H1 (cell line): ENCODE measurements at regions not wholly inside any gene's neighbourhood (a gene's known extent, or its start where the extent isn't known, plus 50 kb on each side); places are given as distances from the start of the nearest gene placed in this dataset.
A peak's percentile ranks its signal among the peaks of the same experiment; 100 is the strongest.
"Not testable (repeated sequence)": the region's sequence is repeated elsewhere in the genome, so short reads cannot be mapped to it uniquely, and the experiment has no call there.

ENCODE experiments used
- CTCF ChIA-PET: fragments of 300-600 bp; sonication (Branson Sonifier 250); formaldehyde crosslinking; loops from one replicate; lab custom pipeline; 2021; ENCODE audit not compliant: partially characterized antibody; lab: Charles Lee
- POLR2A ChIA-PET: fragments of 300-600 bp; sonication (Branson Sonifier 250); formaldehyde crosslinking; loops from one replicate; lab custom pipeline; 2021; ENCODE audit warnings: inconsistent platforms; ENCODE audit not compliant: partially characterized antibody; lab: Charles Lee
- DNase-seq, 2 experiments: peaks; one replicate each; pipeline versions ENCODE4 v3.0.0 to v3.0.0-alpha.2; 2010 to 2022; ENCODE audit warnings: low spot score in 2 of 2, low read depth in 1 of 2, mixed read lengths in 1 of 2
- FAIRE-seq: peaks from 2 replicates; lab custom pipeline; 2011; peaks lifted over from hg19 to GRCh38; lab: Jason Lieb, UNC
- H2AFZ ChIP-seq: 2 replicates; pipeline ENCODE4 v1.8.1; 2012; ENCODE audit warnings: low read length, inconsistent platforms
- H2AK5ac ChIP-seq: 2 replicates; pipeline ENCODE4 v1.6.1; 2013; ENCODE audit warnings: low read depth, low read length
- H2BK120ac ChIP-seq: replicated peaks from 2 replicates; pipeline ENCODE3; 2013; ENCODE audit warnings: low read depth, low read length, inconsistent platforms
- H2BK12ac ChIP-seq: 2 replicates; pipeline ENCODE4 v1.6.1; 2013; ENCODE audit warnings: low read depth, low read length
- H2BK15ac ChIP-seq: 2 replicates; pipeline ENCODE4 v1.6.1; 2013; ENCODE audit warnings: low read length
- H2BK20ac ChIP-seq: 2 replicates; pipeline ENCODE4 v1.6.1; 2013; ENCODE audit warnings: low read length
- H2BK5ac ChIP-seq: 2 replicates; pipeline ENCODE4 v1.6.1; 2013; ENCODE audit warnings: low read depth, low read length
- H3K14ac ChIP-seq: 2 replicates; pipeline ENCODE4 v1.6.1; 2013; ENCODE audit warnings: inconsistent platforms; ENCODE audit not compliant: insufficient read length
- H3K18ac ChIP-seq: 2 replicates; pipeline ENCODE4 v1.6.1; 2013; ENCODE audit warnings: low read length; ENCODE audit errors: extremely low read depth
- H3K23ac ChIP-seq: 2 replicates; pipeline ENCODE4 v1.6.1; 2013; ENCODE audit warnings: inconsistent platforms; ENCODE audit not compliant: insufficient read length
- H3K23me2 ChIP-seq: 2 replicates; pipeline ENCODE4 v1.6.1; 2013; ENCODE audit warnings: low read depth, low read length
- H3K27ac ChIP-seq: 2 replicates; pipeline ENCODE4 v1.6.1; 2011; ENCODE audit warnings: low read depth, low read length, inconsistent platforms
- H3K27me3 ChIP-seq, 4 experiments: replicated peaks in 1 of 4; 1 replicate in 1 of 4; 2 replicates in 3 of 4; pipeline versions ENCODE4 v1.6.1 to v1.8.1; 2011 to 2013; ENCODE audit warnings: low read length in 3 of 4, mild to moderate bottlenecking in 3 of 4, inconsistent platforms in 2 of 4, mixed read lengths in 2 of 4, moderate library complexity in 1 of 4; ENCODE audit not compliant: control insufficient read depth in 3 of 4, insufficient read depth in 3 of 4; ENCODE audit errors: extremely low read depth in 1 of 4
- H3K36me3 ChIP-seq, 4 experiments: 2 replicates each; pipeline versions ENCODE4 v1.6.1 to v1.8.1; 2011 to 2013; ENCODE audit warnings: mild to moderate bottlenecking in 4 of 4, low read length in 3 of 4, moderate library complexity in 2 of 4, control low read depth in 1 of 4, inconsistent platforms in 1 of 4; ENCODE audit not compliant: insufficient read depth in 4 of 4, control insufficient read depth in 2 of 4
- H3K4ac ChIP-seq: replicated peaks from 2 replicates; pipeline ENCODE3; 2013; ENCODE audit warnings: low read length, low read depth, mixed read lengths, inconsistent platforms; ENCODE audit not compliant: insufficient read length
- H3K4me1 ChIP-seq, 4 experiments: replicated peaks in 1 of 4; 1 replicate in 1 of 4; 2 replicates in 3 of 4; pipeline versions ENCODE4 v1.6.1 to v1.8.1; 2011 to 2013; ENCODE audit warnings: low read length in 3 of 4, inconsistent platforms in 2 of 4, mixed read lengths in 1 of 4; ENCODE audit not compliant: insufficient read depth in 4 of 4, control insufficient read depth in 3 of 4
- H3K4me2 ChIP-seq, 2 experiments: 2 replicates each; pipeline versions ENCODE4 v1.6.1 to v1.8.1; 2011 to 2013; ENCODE audit warnings: low read depth in 2 of 2, low read length in 2 of 2, control low read depth in 1 of 2, inconsistent platforms in 1 of 2, mild to moderate bottlenecking in 1 of 2; ENCODE audit not compliant: insufficient read depth in 1 of 2
- H3K4me3 ChIP-seq, 4 experiments: fragments of 200-600, 300-600 bp in 1 of 4; sonication (generic), shearing (Covaris generic), sonication (Bioruptor Twin) in 1 of 4; 2 replicates each; pipeline versions ENCODE4 v1.5.1 to v1.8.1; 2011 to 2016; ENCODE audit warnings: low read length in 4 of 4, low read depth in 3 of 4, control low read depth in 2 of 4, inconsistent platforms in 2 of 4, mild to moderate bottlenecking in 2 of 4, mixed read lengths in 1 of 4, moderate library complexity in 1 of 4; ENCODE audit not compliant: insufficient read depth in 2 of 4; ENCODE audit errors: extremely low read depth in 1 of 4
- H3K56ac ChIP-seq: replicated peaks from 2 replicates; pipeline ENCODE3; 2013; ENCODE audit warnings: low read depth, mild to moderate bottlenecking, mixed read lengths, low read length, inconsistent platforms; ENCODE audit not compliant: insufficient read length
- H3K79me1 ChIP-seq: 2 replicates; pipeline ENCODE4 v1.6.1; 2013; ENCODE audit warnings: low read depth, low read length, control low read depth
- H3K79me2 ChIP-seq, 2 experiments: 2 replicates each; pipeline versions ENCODE4 v1.6.1 to v1.8.1; 2012 to 2013; ENCODE audit warnings: low read length in 2 of 2, mild to moderate bottlenecking in 2 of 2, inconsistent platforms in 1 of 2; ENCODE audit not compliant: insufficient read depth in 2 of 2, control insufficient read depth in 1 of 2
- H3K9ac ChIP-seq, 4 experiments: replicated peaks in 1 of 4; 1 replicate in 1 of 4; 2 replicates in 3 of 4; pipeline versions ENCODE4 v1.6.1 to v1.8.1; 2011 to 2013; ENCODE audit warnings: low read depth in 3 of 4, low read length in 3 of 4, control low read depth in 2 of 4, mild to moderate bottlenecking in 2 of 4, moderate library complexity in 2 of 4, inconsistent platforms in 1 of 4; ENCODE audit errors: extremely low read depth in 1 of 4
- H3K9me3 ChIP-seq, 2 experiments: 2 replicates each; pipeline versions ENCODE4 v1.6.1 to v1.8.1; 2012 to 2013; ENCODE audit warnings: mild to moderate bottlenecking in 2 of 2, moderate library complexity in 2 of 2, control low read depth in 1 of 2, inconsistent platforms in 1 of 2, low read depth in 1 of 2, low read length in 1 of 2, mixed read lengths in 1 of 2; ENCODE audit not compliant: insufficient read depth in 2 of 2
- H4K20me1 ChIP-seq, 2 experiments: replicated peaks in 1 of 2; 2 replicates each; pipeline versions ENCODE3 to v1.8.1; 2011 to 2013; ENCODE audit warnings: inconsistent platforms in 2 of 2, low read length in 2 of 2, mild to moderate bottlenecking in 1 of 2; ENCODE audit not compliant: insufficient read depth in 2 of 2, control insufficient read depth in 1 of 2
- H4K5ac ChIP-seq: 2 replicates; pipeline ENCODE4 v1.6.1; 2013; ENCODE audit warnings: low read length, low read depth, mixed read lengths, inconsistent platforms; ENCODE audit not compliant: insufficient read length
- H4K8ac ChIP-seq: 2 replicates; pipeline ENCODE4 v1.8.0; 2013; ENCODE audit warnings: mild to moderate bottlenecking, moderate library complexity, low read length, inconsistent platforms; ENCODE audit not compliant: insufficient read depth; ENCODE audit errors: extremely low read depth
- H4K91ac ChIP-seq: replicated peaks from 2 replicates; pipeline ENCODE3; 2013; ENCODE audit warnings: low read length, mixed read lengths, inconsistent platforms; ENCODE audit not compliant: insufficient read length
- YY1 ChIP-seq: IDR thresholded peaks from 2 replicates; pipeline ENCODE4 v1.6.1; 2011; ENCODE audit warnings: low read depth, mild to moderate bottlenecking, low read length
- WGBS, 2 experiments: shearing (Covaris generic) in 1 of 2; methylation state at CpG; one replicate each; pipeline versions ENCODE4 v1.1.6 to v1.1.7; 2013 to 2015; ENCODE audit warnings: low lambda C conversion rate in 2 of 2, mixed read lengths in 2 of 2, inconsistent platforms in 1 of 2, low coverage in 1 of 2, missing lambda C conversion rate in 1 of 2; ENCODE audit not compliant: insufficient replicate concordance in 2 of 2, insufficient coverage in 1 of 2, insufficient read length in 1 of 2; ENCODE audit errors: extremely low coverage in 1 of 2, missing lambda C conversion rate in 1 of 2; 5-methylcytosine and 5-hydroxymethylcytosine counted together
- TF ChIP-seq, protein P1 (sequence below): IDR thresholded peaks from 2 replicates; pipeline ENCODE4 v1.6.1; 2012; ENCODE audit warnings: inconsistent platforms

DNA sequence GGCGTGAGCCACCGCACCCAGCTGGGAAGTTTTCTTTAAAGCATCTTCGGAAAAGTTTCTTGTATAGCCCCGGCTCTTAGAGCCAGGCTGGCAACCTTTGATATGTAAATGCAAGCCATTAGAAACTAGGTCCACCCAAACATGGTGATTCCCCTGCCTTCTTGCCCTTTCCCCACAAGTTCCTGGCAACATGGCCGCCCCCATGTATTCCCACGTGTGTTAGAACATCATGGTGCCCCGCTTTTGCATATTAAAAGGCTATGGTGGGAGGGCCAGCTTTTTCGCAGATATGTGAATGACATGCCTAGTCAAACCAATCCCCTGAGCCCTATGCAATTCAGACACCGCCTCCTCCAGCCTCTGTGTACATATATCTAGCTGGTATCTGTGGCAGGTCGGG, 63.2 kb downstream of the RESF1 start:
- H3K14ac ChIP-seq, H4K8ac ChIP-seq, H3K27me3 ChIP-seq, H3K79me1 ChIP-seq, H4K5ac ChIP-seq, H3K9ac ChIP-seq, H2BK12ac ChIP-seq, H3K9me3 ChIP-seq, H2BK15ac ChIP-seq, FAIRE-seq, H3K79me2 ChIP-seq, H2AFZ ChIP-seq, H2AK5ac ChIP-seq, H4K20me1 ChIP-seq, H3K23me2 ChIP-seq, H3K27ac ChIP-seq, H3K4me2 ChIP-seq, H3K4ac ChIP-seq, H3K4me3 ChIP-seq, H3K23ac ChIP-seq, H3K36me3 ChIP-seq, DNase-seq, H2BK120ac ChIP-seq: not testable (repeated sequence)
- Histone ChIP-seq H3K56ac (peak overlapping the region; percentile 7), H2BK5ac (peak overlapping the region; percentile 86; the same call in 1 of the 2 replicates), H4K91ac (peak overlapping the region; percentile 69), H3K4me1 (peaks cover 0 to 22% (median 7%) of the 10 kb centered on the region in 4 experiments; a peak in 4 of 7 replicates), H3K18ac (peak overlapping the region; percentile 79; the same call in 1 of the 2 replicates), H2BK20ac (peak overlapping the region; percentile 97; the same call in 1 of the 2 replicates)
- TF ChIP-seq, protein P1, sequence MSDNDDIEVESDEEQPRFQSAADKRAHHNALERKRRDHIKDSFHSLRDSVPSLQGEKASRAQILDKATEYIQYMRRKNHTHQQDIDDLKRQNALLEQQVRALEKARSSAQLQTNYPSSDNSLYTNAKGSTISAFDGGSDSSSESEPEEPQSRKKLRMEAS: peak; percentile 80
- TF ChIP-seq YY1: peak; percentile 89
- POLR2A ChIA-PET: interaction anchor here (1.0 to 1.3 kb wide), 3 partner anchors 9 to 21 kb away, joined by 3 to 5 read pairs (median 3); no protein-coding TSS in a partner anchor
- 75% methylated on average over 10 of the region's 10 CpGs; no CpG with 5 or more reads in 1 of the 2 experiments for WGBS, 2 experiments
- CTCF ChIA-PET: interaction anchor here (1.2 kb wide), 2 partner anchors 14 to 39 kb away, joined by 3 to 5 read pairs; no protein-coding TSS in a partner anchor
